NCI-H1105 treated with DMSO at 0.1 percent for 48 hours (cell line): ENCODE measurements at regions not wholly inside any gene's neighbourhood (a gene's known extent, or its start where the extent isn't known, plus 50 kb on each side); places are given as distances from the start of the nearest gene placed in this dataset.
"Not testable (repeated sequence)": the region's sequence is repeated elsewhere in the genome, so short reads cannot be mapped to it uniquely, and the experiment has no call there.

Experiments used
- DNase-seq: peaks from one replicate; lab custom pipeline; 2025; lab: John Stamatoyannopoulos, UW

DNA sequence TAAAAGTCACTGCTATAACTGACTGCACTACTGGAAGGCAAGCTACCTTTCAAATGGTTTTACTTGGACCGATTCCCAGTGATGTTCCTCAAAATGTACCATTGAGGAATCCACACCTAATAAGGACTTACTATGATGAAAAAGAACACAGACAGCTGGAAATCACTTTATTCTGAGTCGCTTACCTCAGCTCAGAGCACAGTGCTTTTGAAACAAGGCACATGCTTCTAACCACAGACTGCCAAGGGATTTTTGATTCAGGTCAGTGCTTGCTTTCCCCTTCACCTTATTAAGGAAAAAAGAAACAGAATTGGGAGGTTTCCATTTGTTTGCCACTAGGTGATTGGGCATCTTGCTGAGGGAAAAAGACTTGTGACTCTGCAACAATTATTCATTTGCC, 707.5 kb upstream of the FSHR start:
- no peak for DNase-seq

DNA sequence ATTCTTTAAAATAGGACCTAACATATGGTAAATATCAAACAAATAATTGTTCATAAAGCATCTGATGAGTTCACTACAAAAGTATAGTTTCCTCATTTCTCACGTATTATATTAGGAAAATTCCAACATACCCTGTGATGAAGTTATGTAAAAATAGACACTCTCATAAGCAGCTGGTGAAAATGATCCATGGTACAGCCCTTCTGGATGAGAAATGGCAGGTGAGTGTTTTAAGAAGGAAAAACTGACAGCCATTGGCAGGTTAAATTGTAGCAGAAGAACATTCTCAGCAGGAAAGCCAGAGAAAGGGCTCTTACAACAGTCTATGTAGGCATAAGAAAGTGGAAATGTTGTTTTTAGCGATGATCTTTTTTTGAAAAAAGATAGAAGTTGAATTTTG, 706.5 kb upstream of the FSHR start:
- DNase-seq = no peak

DNA sequence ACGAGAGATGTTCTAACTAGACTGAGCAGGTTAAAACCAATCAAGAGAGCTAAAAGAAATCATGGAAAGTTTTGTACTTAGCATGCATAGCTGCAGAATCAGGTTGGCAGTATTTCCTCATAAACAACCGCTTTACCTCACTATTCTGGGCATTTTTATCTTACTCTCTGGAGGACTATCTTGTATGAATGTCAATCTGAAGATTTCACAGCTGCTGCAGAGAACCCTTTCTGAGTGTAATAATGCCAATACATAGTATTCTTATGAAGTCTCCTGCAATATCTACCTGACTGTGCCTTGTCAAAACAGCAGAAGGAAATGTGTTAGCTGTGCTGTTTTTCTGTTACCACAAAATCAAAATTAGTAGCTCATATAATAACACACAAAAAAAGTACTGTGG, 705.9 kb upstream of the FSHR start:
- DNase-seq = no peak

DNA sequence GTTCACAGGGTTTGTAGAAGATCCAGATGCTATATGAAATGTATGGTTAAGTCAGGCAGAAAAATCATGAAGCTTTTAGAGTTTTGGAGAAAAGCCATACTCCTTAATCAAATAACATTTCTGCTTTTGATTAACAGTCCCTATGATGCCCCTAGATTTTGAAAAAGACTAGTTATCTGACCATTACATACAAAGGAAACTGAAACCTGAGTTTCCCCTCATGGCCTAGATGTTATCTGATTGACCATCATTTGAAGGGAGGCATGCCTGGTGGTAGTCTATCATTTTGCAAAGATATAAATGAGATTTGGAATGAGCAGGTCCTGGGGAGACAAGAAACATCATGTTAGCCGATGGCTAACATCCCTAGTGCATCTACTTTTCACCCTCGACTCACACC, 704.3 kb upstream of the FSHR start:
- no peak for DNase-seq

DNA sequence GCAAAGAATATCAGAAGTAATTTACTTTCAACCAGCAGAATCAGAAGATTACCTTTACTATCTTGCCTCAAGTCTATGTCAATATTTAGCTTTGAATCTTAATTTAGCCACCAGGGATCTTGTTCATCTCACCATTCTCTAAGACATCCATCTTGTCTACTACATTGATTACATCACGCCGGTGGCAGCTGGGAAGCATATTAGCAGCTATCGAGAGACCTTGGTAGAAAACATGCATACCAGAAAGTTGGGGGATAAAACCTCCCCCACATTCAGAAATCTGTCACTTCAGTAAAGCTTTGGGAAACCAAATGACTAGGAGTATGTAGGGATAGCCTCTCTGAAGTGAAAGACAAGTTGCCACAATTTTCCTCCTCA, 703.8 kb upstream of the FSHR start:
- DNase-seq = no peak

DNA sequence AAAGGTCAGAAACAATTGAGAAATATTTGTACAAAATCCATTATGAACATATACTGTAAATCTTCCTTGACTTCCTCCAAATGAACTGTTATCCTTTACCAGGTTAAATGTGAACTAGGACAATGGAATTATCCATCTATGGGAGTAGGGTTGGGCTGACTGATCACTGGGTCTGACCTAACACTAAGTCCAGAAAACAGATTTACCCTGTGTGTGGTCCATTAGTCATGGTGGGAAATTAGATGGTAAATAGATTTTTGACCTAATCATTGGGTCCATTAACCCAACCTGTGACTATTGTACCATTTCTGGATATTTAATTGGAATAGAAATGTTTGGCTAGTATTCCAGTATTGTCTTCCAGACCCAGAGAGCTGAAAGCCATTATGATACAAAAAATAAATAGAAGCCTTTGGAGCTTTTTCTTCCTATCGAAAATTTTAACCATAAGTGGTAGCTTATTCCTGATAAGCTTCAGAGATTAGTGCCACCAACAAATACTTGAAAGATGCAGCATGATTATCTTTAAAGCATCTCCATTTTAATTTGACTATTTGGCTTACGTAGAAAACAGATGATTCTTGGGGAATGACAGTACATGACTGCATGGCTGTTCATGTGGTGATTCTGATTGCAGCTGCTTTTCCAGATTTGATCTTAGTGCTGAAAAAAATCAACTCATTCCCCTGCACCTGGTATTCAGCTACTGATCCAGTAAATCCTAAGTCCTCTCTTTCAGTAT, 703.2 kb upstream of the FSHR start:
- DNase-seq = no peak

DNA sequence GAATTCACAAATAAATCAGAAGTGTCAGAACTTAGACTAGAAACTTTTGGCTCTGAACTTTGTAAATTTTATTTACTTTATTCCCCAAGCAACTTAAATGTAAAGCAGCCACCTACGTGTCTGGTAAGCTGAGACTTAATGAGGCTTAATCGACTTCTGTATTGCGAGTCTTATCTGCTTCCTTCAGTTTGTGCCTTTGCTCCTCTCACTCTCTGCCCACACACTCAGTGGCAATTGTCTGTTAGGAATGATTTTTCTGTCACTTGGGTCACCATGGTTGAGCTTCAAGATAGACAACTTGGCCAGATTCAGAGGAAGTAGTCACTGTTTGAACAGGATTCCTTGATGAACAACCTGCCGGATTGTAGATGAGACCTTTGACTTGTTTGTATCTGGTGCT, 691.4 kb upstream of the FSHR start:
- DNase-seq = no peak

DNA sequence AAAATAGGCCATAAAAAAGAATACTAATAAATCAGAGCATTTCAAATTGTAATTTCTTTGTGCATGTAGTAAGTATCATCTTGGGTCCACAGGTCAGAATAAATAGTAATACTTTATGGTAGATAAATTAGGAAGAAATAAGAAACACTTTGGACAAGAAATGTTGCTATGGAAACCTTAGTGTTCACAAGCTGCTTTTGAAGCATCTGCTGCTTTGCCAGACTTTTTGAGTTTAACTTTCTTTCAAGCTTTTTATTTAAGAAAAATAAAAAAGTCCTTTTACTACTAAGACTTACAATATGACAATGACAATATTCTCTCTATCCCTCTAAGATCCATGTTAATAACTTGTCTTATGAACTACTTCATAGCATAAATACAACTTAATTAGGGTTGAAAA, 690.7 kb upstream of the FSHR start:
- DNase-seq = no peak

DNA sequence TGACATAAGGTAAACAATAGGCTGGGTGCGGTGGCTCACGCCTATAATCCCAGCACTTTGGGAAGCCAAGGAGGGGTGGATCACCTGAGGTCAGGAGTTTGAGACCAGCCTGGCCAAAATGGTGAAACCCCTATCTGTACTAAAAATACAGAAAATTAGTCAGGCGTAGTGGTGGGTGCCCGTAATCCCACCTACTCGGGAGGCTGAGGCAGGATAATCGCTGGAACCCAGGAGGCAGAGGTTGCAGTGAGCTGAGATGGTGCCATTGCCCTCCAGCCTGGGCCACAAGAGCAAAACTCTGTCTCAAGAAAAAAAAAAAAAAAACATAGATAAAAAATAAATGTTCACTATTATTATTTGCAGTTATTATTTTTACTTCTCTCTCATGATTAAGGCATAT, 689.8 kb upstream of the FSHR start:
- not testable (repeated sequence) for DNase-seq

DNA sequence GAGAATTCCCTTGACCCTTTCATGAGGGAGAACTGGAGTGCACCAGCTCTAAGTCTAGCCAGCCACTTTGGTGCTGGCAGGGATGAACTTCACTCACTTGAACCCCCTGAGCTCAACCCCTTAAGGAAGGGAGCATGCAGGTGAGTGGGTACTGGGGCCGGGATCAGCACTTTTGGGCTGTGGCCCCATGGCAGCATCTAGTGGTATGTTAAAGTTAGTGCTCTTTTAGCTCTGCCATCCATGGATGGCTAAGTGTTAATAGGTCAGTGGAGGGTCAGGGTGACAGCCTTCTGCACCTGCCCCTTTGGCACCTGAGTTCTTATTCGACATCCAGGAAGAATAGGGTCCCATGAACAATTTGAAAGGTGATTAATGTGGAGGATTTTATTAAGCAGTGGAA, 689.0 kb upstream of the FSHR start:
- no peak for DNase-seq

DNA sequence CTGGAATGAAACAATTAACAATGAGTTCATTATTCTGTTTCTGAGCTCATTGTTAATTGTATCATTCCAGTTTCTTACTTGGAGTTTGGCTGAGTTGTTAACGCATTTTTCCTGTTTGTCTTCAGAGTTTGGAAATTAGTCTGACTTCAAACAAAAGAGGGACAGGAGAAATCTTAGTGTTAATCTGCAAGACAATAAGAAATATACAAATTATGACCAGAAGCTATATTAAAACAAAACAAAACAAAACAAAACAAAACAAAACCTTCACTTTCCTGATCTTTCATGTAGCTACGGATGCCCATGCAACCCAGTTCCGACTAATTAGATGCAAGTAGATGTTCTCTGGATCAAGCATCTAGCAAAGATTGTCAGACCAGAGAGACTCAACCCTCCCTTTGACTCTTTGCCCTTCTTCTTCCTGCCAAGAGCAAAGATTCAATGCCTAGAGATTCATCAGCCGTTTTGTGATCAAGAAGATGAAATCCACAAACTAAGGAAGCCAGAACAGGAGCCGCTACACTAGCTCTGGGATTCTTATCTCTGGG, 686.2 kb upstream of the FSHR start:
- DNase-seq = no peak

DNA sequence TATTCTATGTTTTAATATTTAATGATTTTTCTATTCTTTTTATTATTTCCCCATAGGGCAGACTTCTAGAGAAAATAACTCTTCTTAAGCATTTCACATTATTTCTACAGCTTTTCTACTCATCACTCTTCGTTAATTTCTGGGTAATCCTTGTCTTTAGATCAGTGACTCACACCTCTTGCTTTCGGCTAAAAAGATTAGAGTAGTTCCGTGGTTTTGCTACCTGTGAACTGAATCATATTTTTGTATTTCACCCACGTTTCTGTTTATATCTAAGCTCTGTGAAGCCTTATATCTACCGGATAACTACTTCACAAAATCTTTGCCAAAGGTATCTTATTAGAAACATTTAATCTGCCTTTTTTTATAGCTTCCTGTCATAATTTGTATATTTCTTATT, 685.5 kb upstream of the FSHR start:
- DNase-seq = no peak

DNA sequence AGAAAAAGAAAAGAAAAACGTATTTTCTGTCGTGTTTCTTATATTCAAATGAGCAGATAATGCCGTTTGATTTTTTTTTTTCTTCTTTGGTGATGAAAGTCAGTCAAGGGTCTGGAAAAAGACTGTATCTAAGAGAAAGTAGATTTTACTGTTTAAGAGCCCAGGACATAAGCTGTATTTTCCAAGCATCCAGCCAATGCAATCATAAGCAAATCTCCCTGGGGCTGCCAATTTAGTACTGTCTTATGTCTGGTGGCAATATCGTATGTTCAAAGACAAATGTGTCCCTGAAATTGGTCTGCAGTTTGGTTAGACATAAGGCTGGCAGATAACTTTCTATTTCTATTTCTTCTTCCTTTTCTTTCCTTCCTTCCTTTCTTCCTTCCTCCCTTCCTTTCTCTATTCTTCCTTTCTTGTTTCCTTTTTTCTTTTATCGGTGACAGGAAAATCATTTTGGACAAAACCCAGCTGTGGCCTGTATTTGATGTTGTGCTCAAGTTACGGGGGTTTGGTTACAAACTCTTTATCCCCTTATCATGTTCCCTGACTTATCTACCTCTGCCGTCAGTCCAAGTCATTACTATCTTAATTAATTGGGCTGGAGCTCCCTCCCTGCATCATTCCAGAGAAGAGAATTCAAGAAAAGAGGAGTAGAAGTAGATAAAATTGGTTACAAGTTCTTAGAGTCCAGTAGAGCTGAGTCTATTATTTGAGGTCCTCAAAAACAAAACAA, 683.4 kb upstream of the FSHR start:
- no peak for DNase-seq

DNA sequence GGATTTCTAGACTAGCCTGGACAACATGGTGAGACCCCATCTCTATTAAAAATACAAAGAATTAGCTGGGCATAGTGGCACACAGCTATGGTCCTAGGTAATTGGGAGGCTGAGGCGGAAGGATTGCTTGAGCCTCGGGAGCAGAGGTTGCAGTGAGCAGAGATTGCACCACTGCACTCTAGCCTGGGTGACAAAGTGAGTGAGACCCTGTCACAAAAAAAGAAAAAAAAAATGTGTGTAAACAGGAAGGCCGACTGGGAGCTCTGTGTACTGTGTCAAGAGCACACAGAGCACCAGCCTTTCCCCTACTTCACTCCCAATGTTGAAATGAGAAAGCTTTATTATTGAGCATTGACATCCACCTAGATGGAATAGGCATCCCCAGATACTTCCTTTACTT, 681.7 kb upstream of the FSHR start:
- DNase-seq = no peak

DNA sequence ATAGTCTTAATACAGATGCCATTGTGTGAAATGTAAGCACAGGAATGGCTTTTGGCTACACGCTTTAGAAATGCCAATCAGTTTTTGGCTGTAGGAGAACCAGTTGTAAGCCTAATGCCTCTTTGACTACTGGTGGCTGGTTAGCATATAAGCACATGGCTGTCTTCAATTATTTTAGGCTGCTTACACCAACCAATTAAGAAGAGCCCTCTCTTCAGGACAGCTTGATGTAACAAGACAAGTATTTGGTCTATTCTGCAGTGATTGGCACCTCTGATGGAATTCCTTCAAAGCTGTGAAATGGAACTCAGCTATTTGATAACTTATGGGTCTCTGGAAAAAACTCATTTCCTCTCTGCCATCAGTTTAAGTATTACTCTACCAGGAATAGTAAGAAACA, 680.1 kb upstream of the FSHR start:
- no peak for DNase-seq

DNA sequence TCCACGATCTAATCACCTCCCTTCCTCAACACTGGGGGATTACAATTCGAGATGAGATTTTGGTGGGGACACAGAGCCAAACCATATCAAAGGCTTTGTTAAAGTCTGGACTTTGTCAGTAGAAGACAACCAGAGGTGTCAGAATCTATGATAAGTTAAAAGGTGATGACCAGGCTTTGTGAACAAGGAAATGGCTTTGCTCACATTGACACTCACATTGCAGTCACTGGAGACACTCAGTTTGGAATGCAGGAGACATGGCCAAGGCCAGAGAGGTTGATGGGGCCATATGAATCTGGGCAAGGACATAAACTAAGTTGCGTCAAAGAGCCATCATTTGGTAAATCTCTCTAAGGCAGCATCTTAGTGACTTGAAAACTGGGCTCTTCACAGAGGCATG, 678.2 kb upstream of the FSHR start:
- no peak for DNase-seq

DNA sequence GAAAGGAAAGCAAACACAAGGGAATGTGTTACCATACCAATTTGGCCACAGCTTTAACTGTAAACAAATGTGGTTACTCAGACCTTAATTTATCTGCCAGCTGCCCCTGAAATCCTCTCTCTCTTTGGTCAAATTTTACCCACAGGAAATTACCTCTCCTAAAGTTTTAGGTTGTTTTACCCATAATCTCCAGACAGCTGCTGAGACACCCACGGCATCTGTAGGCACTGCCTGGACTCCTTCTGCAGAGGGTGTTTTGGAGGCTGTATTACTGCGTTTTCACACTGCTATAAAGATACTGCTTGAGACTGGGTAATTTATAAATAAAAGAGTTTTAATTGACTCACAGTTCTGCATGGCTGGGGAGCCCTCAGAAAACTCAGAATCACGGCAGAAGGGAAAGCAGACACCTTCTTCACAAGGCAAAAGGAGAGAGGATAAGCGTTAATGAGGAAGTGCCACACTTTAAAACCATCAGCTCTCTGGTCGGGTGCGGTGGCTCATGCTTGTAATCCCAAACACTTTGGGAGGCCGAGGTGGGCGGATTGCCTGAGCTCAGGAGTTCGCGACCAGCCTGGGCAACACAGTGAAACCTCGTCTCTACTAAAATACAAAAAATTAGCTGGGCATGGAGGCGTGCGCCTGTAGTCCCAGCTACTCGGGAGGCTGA, 677.5 kb upstream of the FSHR start:
- no peak for DNase-seq

DNA sequence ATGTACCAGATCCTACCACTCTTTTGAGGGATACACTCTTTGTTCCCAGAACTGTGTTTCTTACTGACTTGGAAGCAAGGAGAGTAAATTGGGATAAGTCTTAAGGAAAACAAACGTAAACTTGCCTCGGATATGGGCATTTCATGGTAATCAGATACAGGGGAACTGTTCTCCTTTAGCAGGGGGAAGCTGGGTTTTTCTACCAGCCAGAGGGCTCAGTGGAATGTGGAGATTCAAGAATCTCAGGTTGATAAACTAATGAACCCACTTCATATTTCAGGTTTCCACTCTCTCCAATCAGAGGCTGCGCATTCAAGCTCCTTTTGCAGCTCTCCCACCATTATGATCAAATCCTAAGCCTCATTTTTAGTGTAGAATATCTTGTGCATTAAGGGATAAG, 676.5 kb upstream of the FSHR start:
- DNase-seq = no peak

DNA sequence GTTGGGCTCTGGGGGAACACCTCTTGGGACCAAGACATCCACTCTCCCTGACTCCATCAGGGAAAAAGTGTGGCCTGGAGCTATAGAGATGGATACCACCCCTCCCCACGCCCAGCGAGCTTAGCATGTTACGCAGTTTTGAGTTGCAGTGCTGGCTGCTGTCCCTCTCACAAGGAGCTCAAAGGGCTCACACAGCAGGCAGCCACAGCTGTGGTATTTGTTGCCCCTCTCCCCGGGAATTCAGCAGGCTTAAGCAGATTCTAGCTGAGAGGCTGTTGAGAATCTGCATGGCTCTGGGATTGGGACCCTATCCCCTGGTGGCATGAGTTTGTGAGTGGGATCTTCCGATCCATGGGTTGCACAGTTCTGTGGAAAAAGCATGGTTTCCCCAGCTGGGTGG, 673.1 kb upstream of the FSHR start:
- DNase-seq = no peak

DNA sequence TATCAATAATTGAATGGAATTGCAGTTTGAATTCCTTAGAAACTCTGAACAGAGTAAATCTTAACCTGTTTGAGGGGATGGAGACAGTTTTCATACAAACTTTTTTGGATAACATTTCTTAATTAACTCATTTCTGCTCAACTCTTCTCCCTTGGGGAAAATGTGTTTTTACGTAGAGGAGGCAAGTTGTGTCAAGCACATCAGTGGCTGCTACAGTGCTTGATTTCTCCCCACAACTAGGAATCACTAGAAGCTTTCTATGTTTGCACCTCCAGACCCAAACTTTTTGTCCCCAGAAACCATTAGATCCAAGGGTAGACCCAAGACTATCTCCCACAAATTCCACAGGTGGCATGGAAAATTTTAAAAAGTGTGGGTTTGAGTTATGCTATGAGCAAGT, 658.9 kb upstream of the FSHR start:
- DNase-seq = no peak

DNA sequence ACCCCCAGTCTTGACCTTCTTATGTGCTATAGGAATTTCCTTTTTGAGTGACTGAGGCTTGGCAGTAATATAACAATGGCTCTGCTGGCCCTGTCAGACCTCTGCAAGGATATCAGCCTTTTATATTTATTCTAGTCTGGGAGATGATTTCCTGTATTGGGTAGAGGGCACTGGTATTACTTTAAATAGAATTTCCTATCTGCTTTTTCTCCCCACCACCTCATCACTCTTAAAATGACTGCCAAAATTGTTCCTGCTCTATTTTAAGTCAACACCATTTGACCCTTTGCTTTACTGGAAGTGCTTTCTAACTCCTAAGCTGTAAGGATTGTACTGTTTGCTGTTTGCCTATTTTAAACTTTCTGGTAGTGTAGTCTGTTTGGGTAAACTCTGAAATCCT, 658.4 kb upstream of the FSHR start:
- DNase-seq = no peak

DNA sequence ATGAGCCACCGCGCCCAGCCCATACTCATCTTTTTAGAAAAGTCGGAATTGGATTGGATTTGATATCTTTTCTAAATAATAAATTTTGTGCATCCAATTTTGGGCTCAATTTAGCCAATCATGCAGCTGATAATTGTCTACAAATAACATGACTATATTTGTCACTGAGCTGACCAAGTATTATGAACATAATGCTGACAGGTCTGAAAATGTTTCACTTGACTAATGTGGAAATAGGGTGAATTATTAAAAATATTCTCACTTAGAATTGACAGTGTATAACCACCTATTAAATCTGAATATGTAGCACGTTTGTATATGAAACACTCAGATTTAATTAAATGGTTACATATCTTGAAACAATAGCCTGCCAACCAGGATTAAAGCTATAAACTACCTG, 657.2 kb upstream of the FSHR start:
- no peak for DNase-seq

DNA sequence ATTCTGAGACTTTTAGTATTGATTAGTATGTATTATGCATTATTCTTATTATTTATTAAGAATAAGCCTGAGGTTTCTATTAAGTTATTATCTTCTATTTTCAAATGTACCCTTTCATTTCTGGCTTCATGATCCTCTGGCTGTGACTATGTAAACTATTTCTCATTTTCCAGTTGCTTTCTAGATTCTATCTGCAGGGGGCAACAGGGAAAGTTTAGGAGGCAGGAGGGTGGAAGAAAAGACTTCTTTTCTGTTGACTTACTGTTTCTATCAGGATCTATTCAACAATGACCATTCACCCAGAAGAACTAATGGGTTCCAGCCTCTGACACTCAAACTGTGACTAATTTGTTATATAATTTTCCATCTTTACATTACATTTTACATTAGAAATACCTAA, 653.4 kb upstream of the FSHR start:
- no peak for DNase-seq
